CMK (cell line): ENCODE measurements at regions not wholly inside any gene's neighbourhood (a gene's known extent, or its start where the extent isn't known, plus 50 kb on each side); places are given as distances from the start of the nearest gene placed in this dataset.

Source experiments
- DNase-seq: peaks from one replicate; pipeline ENCODE4 v3.0.0-alpha.2; 2010; ENCODE audit warnings: low read depth

- no peak for DNase-seq
Observed at GRCh38 chr6:85396159-85396808, 53.6 kb upstream of the NT5E start.

GRCh38 chr6:85395746-85396145 lies 54.1 kb upstream of the NT5E start:
- DNase-seq = no peak

- no peak for DNase-seq
Observed at GRCh38 chr6:85394853-85395538, 54.9 kb upstream of the NT5E start.

GRCh38 chr6:85394199-85394598 lies 55.7 kb upstream of the NT5E start:
- DNase-seq = no peak

- DNase-seq = no peak
Observed at GRCh38 chr6:85392379-85392778, 57.5 kb upstream of the NT5E start.

GRCh38 chr6:85390775-85391174 lies 59.1 kb upstream of the NT5E start:
- DNase-seq = no peak

GRCh38 chr6:85390105-85390728 lies 59.7 kb upstream of the NT5E start:
- no peak for DNase-seq

- no peak for DNase-seq
Observed at GRCh38 chr6:85389151-85389797, 60.6 kb upstream of the NT5E start.

GRCh38 chr6:85388531-85388930 lies 61.4 kb upstream of the NT5E start:
- no peak for DNase-seq

- DNase-seq = no peak
Observed at GRCh38 chr6:85385636-85386315, 64.1 kb upstream of the NT5E start.

- no peak for DNase-seq
Observed at GRCh38 chr6:85383042-85383441, 66.8 kb upstream of the NT5E start.

- no peak for DNase-seq
Observed at GRCh38 chr6:85382541-85382940, 67.3 kb upstream of the NT5E start.

- no peak for DNase-seq
Observed at GRCh38 chr6:85372915-85373270, 77.0 kb upstream of the NT5E start.

- no peak for DNase-seq
Observed at GRCh38 chr6:85372188-85372914, 77.5 kb upstream of the NT5E start.

GRCh38 chr6:85368631-85369030 lies 81.3 kb upstream of the NT5E start:
- no peak for DNase-seq

- DNase-seq = no peak
Observed at GRCh38 chr6:85364344-85364743, 85.5 kb upstream of the NT5E start.

- DNase-seq = no peak
Observed at GRCh38 chr6:85363870-85364269, 86.0 kb upstream of the NT5E start.

- no peak for DNase-seq
Observed at GRCh38 chr6:85362652-85363310, 87.1 kb upstream of the NT5E start.

GRCh38 chr6:85361643-85362014 lies 88.3 kb upstream of the NT5E start:
- no peak for DNase-seq

GRCh38 chr6:85360794-85361642 lies 88.9 kb upstream of the NT5E start:
- DNase-seq = no peak
